HG02642 (cell line): ENCODE measurements at regions not wholly inside any gene's neighbourhood (a gene's known extent, or its start where the extent isn't known, plus 50 kb on each side); places are given as distances from the start of the nearest gene placed in this dataset.
"Not testable (repeated sequence)": the region's sequence is repeated elsewhere in the genome, so short reads cannot be mapped to it uniquely, and the experiment has no call there.

Experiments used
- ATAC-seq: cut with Tn5 transposase; IDR thresholded peaks from one replicate; pipeline ENCODE4 v1.9.1; 2021; ENCODE audit warnings: mild to moderate bottlenecking; ENCODE audit not compliant: unreplicated experiment, poor library complexity

DNA sequence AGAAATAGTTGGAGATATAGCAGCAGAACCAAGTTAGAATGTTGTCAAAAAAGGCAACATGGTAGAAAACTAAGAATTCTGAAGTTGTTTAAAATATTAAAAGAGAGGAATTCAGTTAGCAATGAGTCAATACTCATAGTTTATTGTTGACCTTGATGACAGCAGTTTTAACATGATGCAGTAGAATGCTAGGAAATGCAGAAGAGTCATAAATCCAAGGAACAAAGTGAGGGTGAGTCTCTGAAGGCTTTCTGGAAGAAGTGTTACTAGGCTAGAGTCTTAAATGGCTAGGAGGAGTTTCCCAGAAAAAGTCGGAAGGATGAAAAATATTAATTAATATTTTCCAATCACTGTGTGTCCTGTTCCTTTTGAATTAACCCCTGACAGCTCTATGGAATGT, 807.3 kb downstream of the TSN start:
- no peak for ATAC-seq

- ATAC-seq, result no peak
Measured at GRCh38 chr2:122563781-122564180, 808.3 kb downstream of the TSN start.

DNA sequence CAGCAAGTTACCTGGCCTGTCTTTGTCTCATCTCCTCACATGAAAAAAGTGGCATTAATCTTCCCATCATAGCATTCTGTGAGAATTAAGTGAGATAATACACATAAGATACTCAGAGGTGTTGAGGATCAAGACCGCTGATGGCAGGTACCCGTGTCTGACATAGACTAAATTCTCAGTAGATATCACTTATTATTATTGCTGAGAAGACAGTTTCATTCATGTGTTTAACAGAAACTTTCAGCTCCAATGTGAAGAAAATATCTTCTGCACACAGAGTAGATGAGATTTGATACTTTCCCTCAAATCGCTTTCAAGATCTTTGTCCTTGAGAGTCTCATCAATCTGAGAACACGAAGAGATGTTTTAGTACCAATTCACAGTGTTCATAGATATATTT, 809.4 kb downstream of the TSN start:
- ATAC-seq, result no peak

DNA sequence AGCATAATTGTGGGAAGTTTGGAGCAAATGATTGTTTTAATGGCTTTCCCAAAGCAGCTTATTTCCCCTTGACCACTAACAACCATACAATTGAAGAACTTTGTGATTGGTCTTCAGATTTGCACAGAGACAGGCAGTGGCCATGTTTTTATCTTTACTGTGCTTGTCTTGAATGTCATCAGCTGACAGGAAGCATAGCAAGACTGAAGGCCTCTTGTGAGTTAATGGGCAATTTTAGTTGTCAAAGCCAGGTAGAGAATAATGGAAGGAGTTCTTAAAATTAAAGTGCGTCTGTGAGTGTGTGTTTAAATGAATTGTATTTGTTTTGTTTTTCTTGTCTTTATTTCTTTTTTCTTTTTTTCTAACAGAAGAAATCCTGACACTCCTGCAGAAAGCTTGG, 809.9 kb downstream of the TSN start:
- ATAC-seq, result no peak

- no peak for ATAC-seq
Measured at GRCh38 chr2:122570641-122571040, 815.2 kb downstream of the TSN start.

DNA sequence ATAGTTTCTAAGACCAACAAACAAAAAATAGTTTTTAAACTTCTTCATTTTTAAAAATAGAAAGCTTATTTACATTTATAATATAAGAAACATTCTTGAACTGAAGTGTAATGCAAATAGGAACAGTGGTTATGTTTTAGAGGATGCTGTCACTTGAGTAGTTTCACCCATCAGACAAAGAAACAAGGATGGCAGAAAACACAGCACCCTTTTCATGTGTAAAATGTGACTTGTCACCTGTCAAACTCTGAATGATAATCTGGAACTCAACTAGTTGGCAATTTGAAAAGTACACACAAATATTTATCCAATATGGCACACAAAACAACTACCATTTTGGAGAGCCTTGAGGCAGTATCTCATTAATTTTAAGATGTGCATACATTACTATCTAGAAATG, 816.0 kb downstream of the TSN start:
- ATAC-seq, result not testable (repeated sequence)

GRCh38 chr2:122575076-122575475, 819.6 kb downstream of the TSN start:
- no peak for ATAC-seq

DNA sequence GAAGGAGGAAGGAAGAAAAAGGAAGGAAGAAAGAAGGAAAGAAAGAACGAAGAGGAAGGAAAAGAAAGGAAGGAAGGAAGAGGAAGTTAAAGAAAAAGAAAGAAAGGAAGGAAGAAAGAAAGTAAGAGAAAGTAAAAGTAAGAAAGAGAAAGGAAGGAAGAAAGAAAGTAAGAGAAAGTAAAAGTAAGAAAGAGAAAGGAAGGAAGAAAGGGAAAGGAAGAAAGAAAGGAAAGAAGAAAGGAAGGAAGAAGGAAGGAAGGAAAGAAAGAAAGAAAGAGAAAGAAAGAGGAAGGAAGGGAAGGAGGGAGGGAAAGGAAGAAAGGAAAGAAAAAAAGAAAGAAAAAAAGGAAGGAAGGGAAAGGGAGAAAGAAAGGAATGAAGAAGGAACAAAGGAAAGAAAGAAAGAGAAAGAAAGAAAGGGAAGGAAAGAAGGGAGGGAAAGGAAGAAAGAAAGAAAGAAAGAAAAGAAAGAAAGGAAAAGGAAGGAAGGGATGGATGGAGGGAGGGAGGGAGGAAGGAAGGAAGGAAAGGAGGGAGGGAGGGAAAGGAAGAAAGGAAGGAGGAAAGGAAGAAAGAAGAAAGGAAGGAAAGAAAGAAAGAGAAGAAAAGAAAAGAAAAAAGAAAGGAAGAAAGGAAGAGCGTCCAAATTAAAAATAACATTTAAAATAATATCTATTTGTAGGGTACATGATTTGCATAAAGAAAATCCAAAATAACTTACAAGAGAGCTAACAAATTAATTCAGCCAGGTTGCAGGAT, 827.9 kb downstream of the TSN start:
- ATAC-seq, result no peak

DNA sequence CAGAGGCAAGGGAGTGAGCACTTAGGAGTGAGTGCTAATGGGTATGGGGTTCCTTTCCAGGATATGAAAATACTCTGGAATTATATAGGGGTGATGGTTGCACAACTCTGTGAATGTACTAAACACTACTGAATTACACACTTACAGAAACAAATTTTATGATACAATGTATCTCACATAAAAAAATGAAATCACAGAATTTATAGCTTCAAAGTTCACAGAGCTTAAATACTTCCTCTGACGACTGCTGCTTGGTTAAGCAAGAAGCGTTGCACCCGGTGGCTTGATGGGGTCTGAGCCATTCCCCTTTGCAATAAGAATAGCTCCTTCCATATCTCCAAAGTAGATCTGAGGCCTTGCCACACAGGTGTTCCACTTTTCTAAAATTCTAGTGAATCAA, 835.1 kb downstream of the TSN start:
- no peak for ATAC-seq

DNA sequence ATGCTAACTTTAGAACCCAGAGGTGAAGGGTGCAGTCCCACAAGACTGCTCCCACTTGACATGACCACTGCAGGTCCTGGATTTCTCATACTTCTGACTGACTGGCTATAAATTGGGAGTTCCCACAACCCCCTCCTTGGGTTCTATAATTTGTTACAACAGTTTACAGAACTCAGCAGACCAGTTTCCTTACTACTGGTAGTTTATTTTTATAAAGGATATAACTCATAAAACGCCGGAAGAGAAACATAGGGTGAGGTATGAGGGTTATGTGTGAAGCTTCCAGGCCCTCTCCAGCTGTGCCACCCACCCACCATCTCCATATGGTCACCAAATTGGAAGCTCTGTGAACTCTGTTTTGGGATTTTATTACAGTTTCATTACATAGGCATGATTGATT, 839.6 kb downstream of the TSN start:
- no peak for ATAC-seq

DNA sequence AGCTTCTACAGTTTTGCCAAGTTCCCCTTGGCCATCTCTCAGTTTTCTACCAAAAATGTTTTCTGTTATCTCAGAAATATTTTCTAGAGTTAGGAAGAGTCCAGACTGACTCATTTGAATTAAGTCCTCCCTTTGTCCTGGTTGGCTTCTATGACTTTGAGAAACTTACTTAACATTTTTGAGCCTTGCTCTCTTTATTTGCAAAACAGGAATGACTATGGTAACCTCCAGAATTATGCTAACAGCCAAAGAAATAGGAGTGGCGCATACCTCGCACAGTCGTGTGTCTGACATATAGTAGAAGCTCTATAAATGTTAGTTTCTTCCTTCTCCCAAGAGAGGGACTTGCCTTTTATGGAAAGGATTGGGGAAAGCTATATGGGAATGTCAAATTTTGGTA, 841.1 kb downstream of the TSN start:
- ATAC-seq, result no peak

DNA sequence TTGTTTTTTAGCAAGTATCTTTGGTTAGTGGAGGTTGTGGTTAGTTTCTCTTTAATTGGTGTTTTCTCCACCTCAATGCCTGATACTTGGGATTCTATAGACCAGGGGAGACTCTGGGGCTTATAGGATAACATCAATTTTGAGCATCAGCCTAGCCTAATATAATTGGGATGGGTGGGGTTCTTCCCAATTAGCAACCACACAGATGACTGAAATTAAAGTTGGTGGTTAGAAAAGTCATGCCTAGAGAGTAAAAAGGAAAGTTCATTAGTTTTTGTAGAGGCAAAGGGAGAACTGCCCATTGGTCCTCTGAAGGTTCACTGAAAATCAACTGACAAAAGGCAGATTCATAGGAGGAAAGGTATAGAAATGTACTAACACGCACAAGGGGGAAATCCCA, 843.3 kb downstream of the TSN start:
- no peak for ATAC-seq

DNA sequence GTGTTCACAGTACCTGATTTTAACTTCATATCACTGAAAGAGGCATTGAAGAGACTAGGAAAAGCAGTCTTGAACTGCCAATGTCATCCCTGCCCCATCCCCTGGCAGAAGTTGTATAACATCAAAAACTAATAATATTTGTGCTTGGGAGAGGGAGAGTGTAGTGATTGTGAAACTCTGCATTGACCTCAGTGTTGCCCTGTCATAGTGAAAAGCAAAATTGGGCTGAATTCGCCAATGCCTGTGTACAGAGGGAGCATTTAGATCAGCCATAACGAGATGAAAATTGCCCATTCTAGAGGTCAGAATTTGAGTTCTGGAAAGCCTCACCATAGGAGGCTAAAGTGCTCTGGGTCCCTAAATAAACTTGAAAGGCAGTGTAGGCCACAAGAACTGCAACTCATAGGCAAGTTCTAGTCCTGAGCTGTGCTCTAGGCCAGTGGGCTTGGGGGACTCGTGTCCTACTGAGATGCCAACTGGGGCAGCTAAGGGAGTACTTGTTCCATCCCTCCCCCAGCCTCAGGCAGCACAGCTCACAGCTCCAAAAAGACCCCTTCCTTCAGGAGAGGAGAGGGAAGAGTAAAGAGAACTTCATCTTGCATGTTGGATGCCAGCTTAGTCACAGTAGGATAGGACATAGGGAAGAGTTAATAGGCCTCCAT, 855.6 kb downstream of the TSN start:
- ATAC-seq, result no peak

DNA sequence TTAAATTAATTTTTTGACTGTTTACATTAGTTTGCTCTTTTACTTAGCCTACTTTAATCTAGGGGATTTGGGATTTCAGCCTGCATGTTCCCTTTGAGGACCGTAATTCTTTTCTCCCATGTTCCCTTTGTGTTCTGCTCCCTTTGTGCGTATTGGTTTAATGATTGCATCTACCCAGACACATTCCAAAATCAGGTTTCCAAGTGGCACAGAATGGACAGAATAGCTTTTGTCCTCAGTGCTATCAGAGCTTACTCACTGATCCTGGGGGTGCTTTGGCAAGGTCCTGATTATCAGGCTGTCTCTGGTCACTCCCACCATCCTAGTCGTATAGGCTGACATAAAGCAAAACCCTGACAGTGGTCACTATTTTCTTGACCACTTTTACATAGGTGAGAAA, 867.5 kb downstream of the TSN start:
- no peak for ATAC-seq

- ATAC-seq, result no peak
Measured at GRCh38 chr2:122627388-122627787, 871.9 kb downstream of the TSN start.

DNA sequence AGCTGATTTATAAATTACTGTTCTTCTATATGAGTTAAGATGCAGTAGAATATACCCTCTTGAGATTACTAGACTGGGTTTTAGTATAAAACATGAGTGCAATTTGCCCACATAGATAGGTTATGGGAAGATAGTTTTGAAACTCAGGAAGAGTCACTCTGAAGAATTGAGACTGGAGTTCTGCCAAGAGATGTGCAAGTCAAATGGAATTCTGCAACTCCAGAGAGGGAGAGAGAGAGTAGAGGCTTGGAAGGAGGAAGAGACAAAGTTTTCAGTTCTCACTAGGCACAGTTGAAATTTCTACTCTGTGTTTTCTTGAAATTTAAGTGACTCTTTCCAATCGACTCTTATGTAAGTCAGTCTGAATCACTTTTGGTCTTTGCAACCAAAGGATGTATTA, 878.8 kb downstream of the TSN start:
- no peak for ATAC-seq

- no peak for ATAC-seq
Measured at GRCh38 chr2:122634920-122635319, 879.5 kb downstream of the TSN start.

GRCh38 chr2:122635686-122636085, 880.2 kb downstream of the TSN start:
- ATAC-seq, result no peak

GRCh38 chr2:122636097-122636496, 880.6 kb downstream of the TSN start:
- no peak for ATAC-seq

GRCh38 chr2:122639176-122639575, 883.7 kb downstream of the TSN start:
- no peak for ATAC-seq

DNA sequence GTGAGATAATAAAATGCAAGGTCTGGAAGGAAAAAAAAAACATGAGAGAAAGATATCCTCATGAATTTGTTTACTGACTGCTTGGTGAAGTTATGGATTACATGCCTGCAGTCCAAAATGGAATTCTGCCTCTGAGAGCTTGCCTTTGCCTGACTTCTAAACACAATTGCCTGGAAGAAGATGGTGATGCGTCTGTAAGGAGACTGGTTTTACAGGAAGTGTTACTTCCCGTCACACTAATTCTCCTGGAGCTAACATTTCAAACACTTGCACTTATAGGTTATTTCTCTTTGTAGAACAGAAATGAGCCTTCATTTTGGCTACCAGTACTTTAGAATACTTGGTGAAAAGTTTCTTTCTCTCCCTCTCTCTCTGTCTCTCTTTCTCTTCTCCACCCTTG, 884.3 kb downstream of the TSN start:
- no peak for ATAC-seq

DNA sequence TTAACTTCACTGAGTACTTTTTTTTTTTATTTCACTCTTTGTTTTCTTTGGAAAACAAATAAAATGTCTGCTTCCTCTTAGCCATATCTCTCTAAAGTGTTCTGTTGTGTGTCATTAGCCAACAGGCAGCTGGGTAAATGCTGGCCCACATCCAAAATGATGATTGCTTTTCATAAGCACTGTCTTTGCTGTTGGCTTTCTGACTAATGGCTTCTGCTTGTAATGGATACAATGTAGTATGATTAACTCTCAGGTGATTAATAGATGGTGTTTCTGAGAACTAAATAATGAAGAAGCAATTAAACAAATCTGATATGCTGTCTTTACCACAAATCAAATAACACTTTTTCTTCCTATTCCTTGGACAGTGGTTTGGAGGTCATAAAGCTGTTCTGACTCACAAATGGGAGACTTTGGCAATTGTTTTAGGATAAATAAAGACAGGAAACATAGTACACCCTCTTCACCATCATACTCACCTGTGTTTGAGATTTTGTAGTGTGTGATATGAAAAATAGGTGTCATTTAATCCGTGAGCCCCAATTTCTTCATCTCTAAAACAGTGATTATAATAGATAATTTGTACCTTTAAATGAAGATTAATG, 888.4 kb downstream of the TSN start:
- ATAC-seq, result no peak
